ENCODE measurements at regions not wholly inside any gene's neighbourhood (a gene's known extent, or its start where the extent isn't known, plus 50 kb on each side); places are given as distances from the start of the nearest gene placed in this dataset.

GRCh38 chr18:54717673-54718407 lies 110.4 kb upstream of the RAB27B start:
- no peak for DNase-seq

- no peak for DNase-seq
These were observed 109.9 kb upstream of the RAB27B start for GRCh38 chr18:54718408-54718773.

- no peak for DNase-seq
These were observed 107.7 kb upstream of the RAB27B start for GRCh38 chr18:54720620-54721019.

GRCh38 chr18:54726143-54726542 lies 102.1 kb upstream of the RAB27B start:
- DNase-seq = no peak

- no peak for DNase-seq
These were observed 94.2 kb upstream of the RAB27B start for GRCh38 chr18:54734059-54734458.

- no peak for DNase-seq
These were observed 91.3 kb upstream of the RAB27B start for GRCh38 chr18:54736981-54737380.

- no peak for DNase-seq
These were observed 90.3 kb upstream of the RAB27B start for GRCh38 chr18:54737986-54738385.

GRCh38 chr18:54739476-54739875 lies 88.8 kb upstream of the RAB27B start:
- no peak for DNase-seq

- DNase-seq = no peak
These were observed 88.0 kb upstream of the RAB27B start for GRCh38 chr18:54740136-54740846.

- DNase-seq = no peak
These were observed 86.2 kb upstream of the RAB27B start for GRCh38 chr18:54742120-54742519.

- DNase-seq = no peak
These were observed 85.3 kb upstream of the RAB27B start for GRCh38 chr18:54742659-54743604.

- DNase-seq = no peak
These were observed 84.7 kb upstream of the RAB27B start for GRCh38 chr18:54743605-54743995.

GRCh38 chr18:54749291-54749690 lies 79.0 kb upstream of the RAB27B start:
- no peak for DNase-seq

- no peak for DNase-seq
These were observed 77.9 kb upstream of the RAB27B start for GRCh38 chr18:54750350-54750749.

- DNase-seq = no peak
These were observed 76.1 kb upstream of the RAB27B start for GRCh38 chr18:54752185-54752584.

GRCh38 chr18:54755456-54755855 lies 72.8 kb upstream of the RAB27B start:
- no peak for DNase-seq

GRCh38 chr18:54762386-54762785 lies 65.9 kb upstream of the RAB27B start:
- no peak for DNase-seq

GRCh38 chr18:54764786-54765185 lies 63.5 kb upstream of the RAB27B start:
- DNase-seq = no peak

- no peak for DNase-seq
These were observed 62.5 kb upstream of the RAB27B start for GRCh38 chr18:54765636-54766375.

GRCh38 chr18:54766634-54767033 lies 61.6 kb upstream of the RAB27B start:
- no peak for DNase-seq

GRCh38 chr18:54767098-54767497 lies 61.2 kb upstream of the RAB27B start:
- no peak for DNase-seq

- DNase-seq = no peak
These were observed 58.5 kb upstream of the RAB27B start for GRCh38 chr18:54769526-54770464.
